Stimulated activated effector memory CD8-positive, alpha-beta T cell treated with anti-CD3 and anti-CD28 coated beads, Interleukin-12 subunit alpha, Interleukin-12 subunit beta, amount 100 ng/mL, for 72 hours (primary cell): ENCODE measurements at regions not wholly inside any gene's neighbourhood (a gene's known extent, or its start where the extent isn't known, plus 50 kb on each side); places are given as distances from the start of the nearest gene placed in this dataset.
"Not testable (repeated sequence)": the region's sequence is repeated elsewhere in the genome, so short reads cannot be mapped to it uniquely, and the experiment has no call there.

ENCODE experiments used
- ATAC-seq: fragments of 150-1000 bp; cut with Tn5 transposase; 2 replicates; pipeline ENCODE4 v1.10.0; 2021
- DNase-seq, 2 donors: peaks; one replicate each; pipeline ENCODE4 v3.0.0; 2021 to 2022; ENCODE audit warnings: low spot score in 2 of 2
- H3K27ac Mint-ChIP-seq: one replicate; pipeline ENCODE4 v1.8.0; 2022; ENCODE audit warnings: mild to moderate bottlenecking, mixed read lengths
- H3K36me3 Mint-ChIP-seq: one replicate; pipeline ENCODE4 v1.8.0; 2022; ENCODE audit warnings: mild to moderate bottlenecking, mixed read lengths
- H3K4me1 Mint-ChIP-seq: one replicate; pipeline ENCODE4 v1.8.0; 2022; ENCODE audit warnings: mixed read lengths
- H3K4me3 Mint-ChIP-seq: one replicate; pipeline ENCODE4 v1.8.0; 2022; ENCODE audit warnings: mild to moderate bottlenecking, mixed read lengths
- H3K9me3 Mint-ChIP-seq: one replicate; pipeline ENCODE4 v1.8.0; 2022; ENCODE audit warnings: mixed read lengths

GRCh38 chr9:75372499-75373268 lies 284.4 kb downstream of the OSTF1 start:
- no peak for DNase-seq

DNA sequence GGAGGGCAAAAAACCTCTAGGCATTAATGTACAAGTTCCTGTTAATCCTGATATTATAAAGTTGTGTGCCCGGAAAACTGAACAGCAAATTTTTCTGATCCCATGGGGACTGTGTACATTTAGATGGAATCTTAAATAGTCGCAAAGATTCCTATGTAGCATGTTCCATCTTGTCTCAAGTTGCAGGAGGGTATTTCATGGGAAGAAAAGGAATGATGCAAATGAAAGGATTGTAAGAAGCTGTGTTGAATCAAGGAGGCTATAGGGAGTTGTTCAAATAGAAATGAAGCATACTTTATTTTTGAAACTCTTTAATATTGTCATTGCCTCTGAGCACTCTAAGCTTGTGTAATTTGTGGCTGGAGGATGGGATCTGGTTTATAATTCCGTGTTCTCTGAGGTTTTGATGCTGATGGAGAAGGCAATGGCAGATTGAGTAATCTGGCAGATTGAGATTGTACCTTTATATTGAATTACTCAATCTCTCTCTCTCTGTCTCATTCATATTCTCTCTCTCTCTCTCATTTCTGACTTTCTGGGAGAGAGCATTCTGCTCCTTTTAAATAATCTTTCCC lies 288.5 kb downstream of the OSTF1 start:
- Mint-ChIP-seq H3K36me3 (no peaks in the 10 kb centered on the region), H3K4me3 (no peak overlapping the region)
- no peak for DNase-seq

More at GRCh38 chr9:75372499-75373268, 284.4 kb downstream of the OSTF1 start:
- ATAC-seq = no peak
- H3K27ac Mint-ChIP-seq = no peak overlapping the region
- peaks cover 3% of the 10 kb centered on the region for H3K9me3 Mint-ChIP-seq
- no peaks in the 10 kb centered on the region for H3K4me1 Mint-ChIP-seq
- H3K4me3 Mint-ChIP-seq = no peak overlapping the region
- H3K36me3 Mint-ChIP-seq = no peaks in the 10 kb centered on the region

GRCh38 chr9:75378036-75378435 lies 289.7 kb downstream of the OSTF1 start:
- no peak overlapping the region for H3K27ac Mint-ChIP-seq
- no peaks in the 10 kb centered on the region for H3K4me1 Mint-ChIP-seq
- peaks cover 6% of the 10 kb centered on the region for H3K9me3 Mint-ChIP-seq
- no peak for ATAC-seq
- no peaks in the 10 kb centered on the region for H3K36me3 Mint-ChIP-seq
- no peak overlapping the region for H3K4me3 Mint-ChIP-seq
- DNase-seq = no peak

More for the DNA sequence above, 288.5 kb downstream of the OSTF1 start:
- Mint-ChIP-seq H3K4me1 (no peaks in the 10 kb centered on the region), H3K9me3 (peaks cover 3% of the 10 kb centered on the region), H3K27ac (no peak overlapping the region)
- no peak for ATAC-seq

GRCh38 chr9:75378926-75379325 lies 290.6 kb downstream of the OSTF1 start:
- no peak overlapping the region for H3K27ac Mint-ChIP-seq
- ATAC-seq (no peak), DNase-seq (no peak)
- no peaks in the 10 kb centered on the region for H3K36me3 Mint-ChIP-seq
- H3K4me1 Mint-ChIP-seq = no peaks in the 10 kb centered on the region
- no peak overlapping the region for H3K4me3 Mint-ChIP-seq
- H3K9me3 Mint-ChIP-seq = peaks cover 6% of the 10 kb centered on the region

- DNase-seq (no peak), ATAC-seq (no peak)
- Mint-ChIP-seq H3K4me1 (no peaks in the 10 kb centered on the region), H3K27ac (no peak overlapping the region), H3K4me3 (no peak overlapping the region), H3K9me3 (peaks cover 22% of the 10 kb centered on the region), H3K36me3 (no peaks in the 10 kb centered on the region)
Measured at GRCh38 chr9:75382126-75382525, 293.8 kb downstream of the OSTF1 start.

- H3K27ac Mint-ChIP-seq, ATAC-seq, DNase-seq, H3K4me1 Mint-ChIP-seq, H3K36me3 Mint-ChIP-seq, H3K4me3 Mint-ChIP-seq: not testable (repeated sequence)
- H3K9me3 Mint-ChIP-seq = peaks cover 23% of the 10 kb centered on the region
Measured at GRCh38 chr9:75383420-75384034, 295.2 kb downstream of the OSTF1 start.

DNA sequence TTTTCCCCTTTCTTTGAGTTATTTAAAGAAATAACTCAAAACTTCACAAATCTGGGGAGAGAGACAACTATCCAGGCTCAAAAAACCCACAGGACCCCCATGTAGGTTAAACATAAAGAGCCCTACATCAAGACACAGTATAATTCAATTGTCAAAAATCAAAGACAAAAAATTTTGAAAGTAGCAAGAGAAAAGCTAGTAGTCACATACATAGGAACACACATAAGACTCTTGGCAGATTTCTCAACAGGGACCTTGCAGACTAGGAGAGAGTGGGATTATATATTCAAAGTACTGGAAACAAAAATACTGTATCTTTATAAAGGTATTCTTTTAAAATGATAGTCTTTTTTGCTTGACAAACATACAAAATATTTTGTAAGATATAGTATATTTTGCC lies 296.9 kb downstream of the OSTF1 start:
- DNase-seq (no peak), ATAC-seq (no peak)
- Mint-ChIP-seq H3K27ac (no peak overlapping the region), H3K36me3 (no peaks in the 10 kb centered on the region), H3K9me3 (peaks cover 23% of the 10 kb centered on the region), H3K4me3 (no peak overlapping the region), H3K4me1 (no peaks in the 10 kb centered on the region)

DNA sequence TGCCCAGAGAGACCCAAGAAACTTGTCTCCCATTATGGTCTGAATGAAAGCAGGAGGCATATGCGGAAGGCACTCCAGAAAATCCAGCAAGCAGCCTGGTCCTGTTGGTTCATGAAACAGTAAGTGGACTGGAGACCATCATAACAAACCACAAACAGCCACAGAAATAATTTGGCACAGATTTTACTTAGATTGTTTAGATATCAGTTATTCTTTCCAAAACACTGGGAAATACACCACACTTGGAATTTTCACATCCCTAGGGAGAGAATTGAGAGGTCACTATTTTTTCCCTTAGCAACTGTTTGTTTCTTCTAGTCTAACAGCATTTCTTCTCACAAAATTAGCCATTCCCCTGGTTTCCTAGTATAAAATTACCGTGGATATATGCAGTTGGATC lies 300.8 kb downstream of the OSTF1 start:
- peaks cover 22% of the 10 kb centered on the region for H3K9me3 Mint-ChIP-seq
- no peak overlapping the region for H3K4me3 Mint-ChIP-seq
- no peak for ATAC-seq
- H3K4me1 Mint-ChIP-seq = no peaks in the 10 kb centered on the region
- H3K27ac Mint-ChIP-seq = no peak overlapping the region
- no peaks in the 10 kb centered on the region for H3K36me3 Mint-ChIP-seq
- no peak for DNase-seq

- no peak for DNase-seq
- Mint-ChIP-seq H3K27ac (no peak overlapping the region), H3K9me3 (peaks cover 11% of the 10 kb centered on the region), H3K4me1 (no peaks in the 10 kb centered on the region), H3K4me3 (no peak overlapping the region), H3K36me3 (no peaks in the 10 kb centered on the region)
- no peak for ATAC-seq
Measured at GRCh38 chr9:75390951-75391350, 302.6 kb downstream of the OSTF1 start.

DNA sequence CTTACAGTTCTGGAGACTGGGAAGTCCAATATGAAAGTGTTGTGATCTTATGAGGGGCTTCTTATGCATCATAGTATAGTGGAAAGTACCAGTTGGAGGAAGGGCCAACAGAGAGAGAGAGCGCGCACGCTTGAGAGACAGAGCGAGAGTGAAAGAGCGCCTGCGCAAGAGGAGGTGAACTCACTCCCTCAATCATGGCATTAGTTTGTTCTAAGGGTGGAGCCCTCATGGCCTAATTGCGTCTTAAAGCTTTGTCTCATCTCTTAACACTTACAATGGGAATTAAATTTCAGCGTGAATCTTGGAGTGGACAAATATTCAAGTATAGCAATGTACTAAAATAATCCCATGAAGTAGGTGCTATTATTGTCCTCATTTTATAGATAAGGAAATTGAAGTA lies 303.2 kb downstream of the OSTF1 start:
- Mint-ChIP-seq H3K36me3 (no peaks in the 10 kb centered on the region), H3K9me3 (peaks cover 9% of the 10 kb centered on the region), H3K27ac (no peak overlapping the region), H3K4me3 (no peak overlapping the region), H3K4me1 (no peaks in the 10 kb centered on the region)
- no peak for ATAC-seq
- DNase-seq = no peak

GRCh38 chr9:75395336-75395735 lies 307.0 kb downstream of the OSTF1 start:
- Mint-ChIP-seq H3K4me3 (no peak overlapping the region), H3K27ac (no peak overlapping the region), H3K4me1 (no peaks in the 10 kb centered on the region), H3K9me3 (peaks cover 6% of the 10 kb centered on the region), H3K36me3 (no peaks in the 10 kb centered on the region)
- DNase-seq = no peak
- no peak for ATAC-seq

GRCh38 chr9:75397836-75398235 lies 309.5 kb downstream of the OSTF1 start:
- Mint-ChIP-seq H3K27ac (no peak overlapping the region), H3K9me3 (peaks cover 3% of the 10 kb centered on the region), H3K36me3 (no peaks in the 10 kb centered on the region), H3K4me1 (no peaks in the 10 kb centered on the region), H3K4me3 (no peak overlapping the region)
- DNase-seq (no peak), ATAC-seq (no peak)

DNA sequence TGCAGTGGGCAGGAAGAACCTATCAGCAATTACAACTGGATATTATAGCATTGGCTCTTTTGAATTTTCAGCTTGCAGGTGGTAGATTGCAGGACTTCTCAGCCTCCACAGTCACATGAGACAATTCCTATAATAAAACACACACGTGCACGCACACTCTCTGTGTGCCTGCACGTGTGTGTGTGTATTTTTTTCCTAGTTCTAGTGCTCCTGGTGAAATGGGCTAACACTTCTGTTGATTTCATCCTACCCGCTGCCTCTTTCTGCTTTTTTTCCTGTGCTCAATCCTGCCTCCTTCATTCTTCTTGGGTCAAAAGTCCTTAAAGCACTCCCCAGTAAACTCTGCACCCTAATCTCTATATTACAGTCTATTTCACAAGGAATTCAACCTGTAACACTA lies 320.1 kb downstream of the OSTF1 start:
- no peaks in the 10 kb centered on the region for H3K9me3 Mint-ChIP-seq
- ATAC-seq = no peak
- H3K27ac Mint-ChIP-seq = no peak overlapping the region
- H3K4me3 Mint-ChIP-seq = no peak overlapping the region
- no peak for DNase-seq
- H3K36me3 Mint-ChIP-seq = no peaks in the 10 kb centered on the region
- no peaks in the 10 kb centered on the region for H3K4me1 Mint-ChIP-seq

- no peaks in the 10 kb centered on the region for H3K4me1 Mint-ChIP-seq
Measured at GRCh38 chr9:75410405-75410804, 322.1 kb downstream of the OSTF1 start.

DNA sequence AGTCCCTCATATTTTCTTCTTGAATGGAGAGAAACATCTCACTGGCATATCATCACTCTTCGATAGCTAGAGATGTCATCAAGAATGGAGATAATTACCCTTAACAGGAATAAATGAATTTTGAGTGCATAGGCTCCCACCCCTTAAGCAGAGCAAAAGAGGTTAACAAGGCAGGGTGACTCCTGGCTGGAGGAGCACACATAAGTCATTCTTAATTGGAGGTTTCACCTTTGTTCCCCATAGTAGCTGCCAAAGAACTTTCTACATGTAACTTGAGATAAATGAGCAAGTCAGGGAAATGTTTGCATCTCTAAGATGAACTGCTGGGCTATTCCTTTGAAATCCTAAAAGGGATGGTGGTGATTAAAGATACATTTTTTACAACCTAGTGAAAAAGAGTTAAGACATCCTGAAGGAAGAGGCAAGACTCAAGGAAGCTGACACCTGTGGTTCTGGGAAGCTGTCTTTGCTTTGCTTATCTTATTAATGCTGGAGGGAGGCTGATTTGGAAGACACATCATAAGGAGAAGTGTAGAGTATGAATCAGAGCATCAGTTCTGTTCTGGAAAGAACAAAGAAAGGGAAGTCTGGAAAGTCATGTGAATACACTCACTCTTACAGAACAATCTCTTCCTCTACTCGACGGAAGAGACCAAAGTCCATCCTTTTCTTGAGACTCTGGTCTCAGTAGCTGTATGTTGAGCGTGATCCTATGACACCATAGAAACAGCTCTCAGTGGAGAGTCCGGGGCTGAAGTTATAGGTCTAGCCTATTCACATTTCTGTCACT lies 326.3 kb downstream of the OSTF1 start:
- H3K4me1 Mint-ChIP-seq = no peaks in the 10 kb centered on the region
- no peak for DNase-seq
- no peak overlapping the region for H3K27ac Mint-ChIP-seq
- no peaks in the 10 kb centered on the region for H3K36me3 Mint-ChIP-seq
- ATAC-seq = no peak
- no peaks in the 10 kb centered on the region for H3K9me3 Mint-ChIP-seq
- H3K4me3 Mint-ChIP-seq = no peak overlapping the region

More at GRCh38 chr9:75410405-75410804, 322.1 kb downstream of the OSTF1 start:
- no peak for DNase-seq
- no peaks in the 10 kb centered on the region for H3K36me3 Mint-ChIP-seq
- no peak overlapping the region for H3K4me3 Mint-ChIP-seq
- H3K27ac Mint-ChIP-seq = no peak overlapping the region
- ATAC-seq = no peak
- H3K9me3 Mint-ChIP-seq = no peaks in the 10 kb centered on the region
